GM06990 (cell line): ENCODE measurements at regions not wholly inside any gene's neighbourhood (a gene's known extent, or its start where the extent isn't known, plus 50 kb on each side); places are given as distances from the start of the nearest gene placed in this dataset.

Experiments
- DNase-seq: peaks from one replicate; pipeline ENCODE4 v3.0.0-alpha.2; 2011; ENCODE audit not compliant: insufficient read length; ENCODE audit errors: extremely low read depth
- H3K27me3 ChIP-seq: replicated peaks from 2 replicates; pipeline ENCODE4 v1.6.0; 2011; ENCODE audit warnings: low read length; ENCODE audit not compliant: control insufficient read depth, insufficient read depth
- H3K36me3 ChIP-seq: 2 replicates; pipeline ENCODE4 v1.5.1; 2011; ENCODE audit warnings: low read length; ENCODE audit not compliant: control insufficient read depth, insufficient read depth
- H3K4me3 ChIP-seq: replicated peaks from 2 replicates; pipeline ENCODE4 v1.5.1; 2011; ENCODE audit warnings: low read depth, mild to moderate bottlenecking, control low read depth, low read length
- CTCF ChIP-seq: IDR thresholded peaks from 2 replicates; pipeline ENCODE4 v1.5.1; 2011; ENCODE audit warnings: low read length, control low read depth, mild to moderate bottlenecking, inconsistent platforms; ENCODE audit not compliant: insufficient read depth, poor library complexity, severe bottlenecking

- no peak for DNase-seq
- Histone ChIP-seq H3K27me3 (no peaks in the 10 kb centered on the region; the same call in 1 of the 2 replicates), H3K4me3 (no peak overlapping the region), H3K36me3 (no peaks in the 10 kb centered on the region)
- TF ChIP-seq CTCF: no peak
These were observed 215.1 kb downstream of the C9orf50 start for GRCh38 chr9:129405827-129406213.

- Histone ChIP-seq H3K36me3 (no peaks in the 10 kb centered on the region), H3K27me3 (no peaks in the 10 kb centered on the region; the same call in 1 of the 2 replicates), H3K4me3 (no peak overlapping the region)
- DNase-seq: no peak
- TF ChIP-seq CTCF: no peak
These were observed 215.6 kb downstream of the C9orf50 start for GRCh38 chr9:129405089-129405826.

- TF ChIP-seq CTCF: no peak
- no peak for DNase-seq
- no peak overlapping the region for H3K4me3 ChIP-seq
- H3K27me3 ChIP-seq: no peaks in the 10 kb centered on the region; the same call in 1 of the 2 replicates
- H3K36me3 ChIP-seq: no peaks in the 10 kb centered on the region
These were observed 216.3 kb downstream of the C9orf50 start for GRCh38 chr9:129404621-129405020.

- Histone ChIP-seq H3K27me3 (no peaks in the 10 kb centered on the region; the same call in 1 of the 2 replicates), H3K4me3 (no peak overlapping the region), H3K36me3 (no peaks in the 10 kb centered on the region)
- DNase-seq: no peak
- no peak for TF ChIP-seq CTCF
These were observed 216.9 kb downstream of the C9orf50 start for GRCh38 chr9:129403779-129404620.

GRCh38 chr9:129402931-129403778 is 217.7 kb downstream of the C9orf50 start:
- Histone ChIP-seq H3K4me3 (no peak overlapping the region), H3K27me3 (no peaks in the 10 kb centered on the region; the same call in 1 of the 2 replicates), H3K36me3 (no peaks in the 10 kb centered on the region)
- no peak for TF ChIP-seq CTCF
- DNase-seq: no peak
